ENCODE measurements at regions not wholly inside any gene's neighbourhood (a gene's known extent, or its start where the extent isn't known, plus 50 kb on each side); places are given as distances from the start of the nearest gene placed in this dataset.
"Not testable (repeated sequence)": the region's sequence is repeated elsewhere in the genome, so short reads cannot be mapped to it uniquely, and the experiment has no call there.

GRCh38 chr4:72635931-72636330 lies 66.9 kb upstream of the ADAMTS3 start:
- H3K27me3 Mint-ChIP-seq (ENCODE audit: low read depth in 2 of 2); H3K9me3 ChIP-seq (ENCODE audit: control insufficient read depth, insufficient read depth, low read length); H3K4me1 ChIP-seq (ENCODE audit: control insufficient read depth, insufficient read depth, low read length); H3K27ac Mint-ChIP-seq; H3K27me3 ChIP-seq (ENCODE audit: control insufficient read depth, insufficient read depth, low read length); H3K36me3 Mint-ChIP-seq; ATAC-seq; H3K36me3 ChIP-seq (ENCODE audit: control insufficient read depth, insufficient read depth, low read length); H3K4me1 Mint-ChIP-seq; H3K9me3 Mint-ChIP-seq; H3K4me3 ChIP-seq (ENCODE audit: low read length); intact Hi-C loops (cut with micrococcal nuclease); H3K4me3 Mint-ChIP-seq; DNase-seq; H3K27ac ChIP-seq (ENCODE audit: low read length): not testable (repeated sequence)
- WGBS (ENCODE audit: insufficient coverage), result 89% methylated on average over 4 of the region's 6 CpGs

- H3K9me3 Mint-ChIP-seq; DNase-seq; H3K27me3 ChIP-seq (ENCODE audit: control insufficient read depth, insufficient read depth, low read length); H3K27ac Mint-ChIP-seq; H3K4me1 Mint-ChIP-seq; H3K4me3 Mint-ChIP-seq; H3K27ac ChIP-seq (ENCODE audit: low read length); ATAC-seq; H3K27me3 Mint-ChIP-seq (ENCODE audit: low read depth in 2 of 2); H3K4me3 ChIP-seq (ENCODE audit: low read length); H3K36me3 Mint-ChIP-seq; H3K36me3 ChIP-seq (ENCODE audit: control insufficient read depth, insufficient read depth, low read length); intact Hi-C loops (cut with micrococcal nuclease); H3K9me3 ChIP-seq (ENCODE audit: control insufficient read depth, insufficient read depth, low read length); H3K4me1 ChIP-seq (ENCODE audit: control insufficient read depth, insufficient read depth, low read length): not testable (repeated sequence)
- WGBS (ENCODE audit: insufficient coverage), result 79% methylated on average over 7 of the region's 7 CpGs
Measured at GRCh38 chr4:72632253-72632652, 63.2 kb upstream of the ADAMTS3 start.

- H3K9me3 Mint-ChIP-seq, result peaks cover 4% of the 10 kb centered on the region in 2 donors
- H3K4me3 Mint-ChIP-seq, result no peak overlapping the region
- H3K36me3 Mint-ChIP-seq, result no peaks in the 10 kb centered on the region
- DNase-seq, result no peak
- H3K27me3 Mint-ChIP-seq (ENCODE audit: low read depth in 2 of 2), result no peaks in the 10 kb centered on the region
- no peak for ATAC-seq
- H3K36me3 ChIP-seq (ENCODE audit: control insufficient read depth, insufficient read depth, low read length), result no peaks in the 10 kb centered on the region
- intact Hi-C loops (cut with micrococcal nuclease), result no loop called here
- no CpG with 5 or more reads among the region's 1 CpG for WGBS (ENCODE audit: insufficient coverage)
- H3K4me1 Mint-ChIP-seq, result no peaks in the 10 kb centered on the region
- H3K9me3 ChIP-seq (ENCODE audit: control insufficient read depth, insufficient read depth, low read length), result no peaks in the 10 kb centered on the region
- no peaks in the 10 kb centered on the region for H3K27me3 ChIP-seq (ENCODE audit: control insufficient read depth, insufficient read depth, low read length)
- H3K27ac ChIP-seq (ENCODE audit: low read length), result no peak overlapping the region
- H3K4me3 ChIP-seq (ENCODE audit: low read length), result no peak overlapping the region
- H3K4me1 ChIP-seq (ENCODE audit: control insufficient read depth, insufficient read depth, low read length), result no peaks in the 10 kb centered on the region
- TF ChIP-seq, protein P1, sequence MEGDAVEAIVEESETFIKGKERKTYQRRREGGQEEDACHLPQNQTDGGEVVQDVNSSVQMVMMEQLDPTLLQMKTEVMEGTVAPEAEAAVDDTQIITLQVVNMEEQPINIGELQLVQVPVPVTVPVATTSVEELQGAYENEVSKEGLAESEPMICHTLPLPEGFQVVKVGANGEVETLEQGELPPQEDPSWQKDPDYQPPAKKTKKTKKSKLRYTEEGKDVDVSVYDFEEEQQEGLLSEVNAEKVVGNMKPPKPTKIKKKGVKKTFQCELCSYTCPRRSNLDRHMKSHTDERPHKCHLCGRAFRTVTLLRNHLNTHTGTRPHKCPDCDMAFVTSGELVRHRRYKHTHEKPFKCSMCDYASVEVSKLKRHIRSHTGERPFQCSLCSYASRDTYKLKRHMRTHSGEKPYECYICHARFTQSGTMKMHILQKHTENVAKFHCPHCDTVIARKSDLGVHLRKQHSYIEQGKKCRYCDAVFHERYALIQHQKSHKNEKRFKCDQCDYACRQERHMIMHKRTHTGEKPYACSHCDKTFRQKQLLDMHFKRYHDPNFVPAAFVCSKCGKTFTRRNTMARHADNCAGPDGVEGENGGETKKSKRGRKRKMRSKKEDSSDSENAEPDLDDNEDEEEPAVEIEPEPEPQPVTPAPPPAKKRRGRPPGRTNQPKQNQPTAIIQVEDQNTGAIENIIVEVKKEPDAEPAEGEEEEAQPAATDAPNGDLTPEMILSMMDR (IDR thresholded peaks at IDR 0.05), result no peak
- H3K27ac Mint-ChIP-seq, result no peak overlapping the region
Measured at GRCh38 chr4:72631296-72631695, 62.3 kb upstream of the ADAMTS3 start.

DNA sequence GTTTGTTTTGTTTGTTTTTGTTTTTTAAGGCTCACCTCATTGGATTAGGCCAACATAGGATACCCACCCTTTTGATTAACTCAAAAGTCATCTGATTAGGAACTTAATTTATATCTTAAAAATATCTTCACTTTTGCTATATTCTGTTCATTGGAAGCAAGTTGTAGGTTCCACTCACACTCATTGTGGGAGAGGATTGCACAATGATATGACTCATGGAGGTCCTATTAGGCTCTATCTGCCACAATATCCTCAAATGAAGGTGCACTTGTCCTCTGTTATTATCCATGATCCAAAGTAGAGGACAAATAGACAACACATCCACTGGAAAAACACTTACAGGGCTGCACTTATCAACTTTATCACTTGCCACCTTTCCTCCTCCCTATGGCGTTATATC lies 60.5 kb upstream of the ADAMTS3 start:
- Histone ChIP-seq H3K9me3 (ENCODE audit: control insufficient read depth, insufficient read depth, low read length) (no peaks in the 10 kb centered on the region), H3K4me1 (ENCODE audit: control insufficient read depth, insufficient read depth, low read length) (no peaks in the 10 kb centered on the region), H3K36me3 (ENCODE audit: control insufficient read depth, insufficient read depth, low read length) (no peaks in the 10 kb centered on the region), H3K4me3 (ENCODE audit: low read length) (no peak overlapping the region), H3K27me3 (ENCODE audit: control insufficient read depth, insufficient read depth, low read length) (no peaks in the 10 kb centered on the region), H3K27ac (ENCODE audit: low read length) (no peak overlapping the region)
- TF ChIP-seq, protein P1 (IDR thresholded peaks at IDR 0.05), result no peak
- H3K36me3 Mint-ChIP-seq, result no peaks in the 10 kb centered on the region
- DNase-seq (no peak), ATAC-seq (no peak)
- H3K27ac Mint-ChIP-seq, result no peak overlapping the region
- no peak overlapping the region for H3K4me3 Mint-ChIP-seq
- no peaks in the 10 kb centered on the region for H3K27me3 Mint-ChIP-seq (ENCODE audit: low read depth in 2 of 2)
- H3K4me1 Mint-ChIP-seq, result no peaks in the 10 kb centered on the region
- WGBS (ENCODE audit: insufficient coverage), result 90% methylated on average over 1 of the region's 1 CpG
- intact Hi-C loops (cut with micrococcal nuclease), result no loop called here
- H3K9me3 Mint-ChIP-seq, result peaks cover 0 to 4% of the 10 kb centered on the region in 2 donors

DNA sequence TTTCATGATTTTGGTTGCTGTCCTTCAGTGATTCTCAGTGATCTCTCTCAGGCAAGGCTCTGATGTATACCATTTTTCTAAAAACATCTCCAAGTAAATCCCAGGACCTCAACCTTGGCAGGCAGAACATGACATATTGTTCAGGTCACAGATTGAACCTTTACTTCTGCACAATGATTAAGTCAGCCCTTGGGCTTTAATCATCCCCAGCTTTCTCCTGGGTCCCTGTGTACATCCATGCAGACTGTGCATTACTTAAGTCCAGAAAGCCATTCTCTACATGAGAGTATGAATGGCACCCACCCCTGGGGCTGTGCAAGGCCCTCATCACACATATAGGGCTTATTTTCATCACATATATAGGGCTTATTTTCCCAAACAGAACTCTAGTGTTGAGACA lies 58.7 kb upstream of the ADAMTS3 start:
- intact Hi-C loops (cut with micrococcal nuclease), result no loop called here
- no peaks in the 10 kb centered on the region for H3K4me1 Mint-ChIP-seq
- H3K27me3 Mint-ChIP-seq (ENCODE audit: low read depth in 2 of 2), result no peaks in the 10 kb centered on the region
- TF ChIP-seq, protein P1 (IDR thresholded peaks at IDR 0.05), result no peak
- no peak overlapping the region for H3K27ac Mint-ChIP-seq
- Histone ChIP-seq H3K27me3 (ENCODE audit: control insufficient read depth, insufficient read depth, low read length) (no peaks in the 10 kb centered on the region), H3K9me3 (ENCODE audit: control insufficient read depth, insufficient read depth, low read length) (no peaks in the 10 kb centered on the region), H3K27ac (ENCODE audit: low read length) (no peak overlapping the region), H3K36me3 (ENCODE audit: control insufficient read depth, insufficient read depth, low read length) (no peaks in the 10 kb centered on the region), H3K4me1 (ENCODE audit: control insufficient read depth, insufficient read depth, low read length) (no peaks in the 10 kb centered on the region), H3K4me3 (ENCODE audit: low read length) (no peak overlapping the region)
- no peak for DNase-seq
- no peak for ATAC-seq
- no peak overlapping the region for H3K4me3 Mint-ChIP-seq
- H3K36me3 Mint-ChIP-seq, result no peaks in the 10 kb centered on the region
- H3K9me3 Mint-ChIP-seq, result peaks cover 0 to 12% of the 10 kb centered on the region in 2 donors

Measured in natural killer cell (primary cell).